ENCODE measurements at regions not wholly inside any gene's neighbourhood (a gene's known extent, or its start where the extent isn't known, plus 50 kb on each side); places are given as distances from the start of the nearest gene placed in this dataset.

DNA sequence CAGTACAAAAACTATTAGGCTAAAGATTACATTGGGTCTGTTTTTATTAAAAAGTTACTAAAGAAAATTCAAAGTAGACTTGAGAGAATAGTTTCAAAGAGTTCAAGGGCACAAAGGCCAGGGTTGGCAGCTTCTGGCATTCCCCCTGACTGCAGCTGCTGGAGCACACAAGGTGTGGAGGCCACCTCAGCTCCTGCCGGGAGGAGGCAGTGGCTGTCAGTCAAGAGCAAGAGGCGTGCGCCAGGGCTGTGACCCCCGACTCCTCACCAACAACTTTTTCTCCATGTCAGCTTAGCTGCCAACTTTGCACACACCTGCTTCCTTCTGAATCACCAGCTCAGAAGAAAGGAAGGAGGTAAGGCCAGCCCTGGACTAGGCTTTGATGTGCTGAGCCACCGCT is 144.6 kb upstream of the PLXNA4 start:
- Histone ChIP-seq H3K4me1 (ENCODE audit: control insufficient read depth in 1 of 2, insufficient read depth in 2 of 2, low read length in 2 of 2) (no peaks in the 10 kb centered on the region), H3K27ac (ENCODE audit: low read depth, low read length) (no peak overlapping the region), H3K36me3 (ENCODE audit: control insufficient read depth in 1 of 2, insufficient read depth in 2 of 2, low read length in 2 of 2) (no peaks in the 10 kb centered on the region), H3K79me2 (ENCODE audit: insufficient read depth, low read length) (no peaks in the 10 kb centered on the region), H3K9me3 (ENCODE audit: control insufficient read depth in 1 of 2, insufficient read depth in 1 of 2, low read depth in 1 of 2, low read length in 2 of 2) (no peaks in the 10 kb centered on the region), H3K9me2 (ENCODE audit: insufficient read depth) (no peaks in the 10 kb centered on the region), H3K9ac (ENCODE audit: low read length) (no peak overlapping the region), H3K4me3 (replicated peaks in 1 of 2; ENCODE audit: low read depth in 1 of 2, low read length in 2 of 2) (no peak overlapping the region), H3K27me3 (ENCODE audit: insufficient read depth, low read length) (0 out of 2 replicates have a peak, but pooled peaks cover 3% of the 10 kb centered on the region), H4K20me1 (ENCODE audit: insufficient read depth) (no peaks in the 10 kb centered on the region), H3K4me2 (ENCODE audit: low read length) (no peak overlapping the region), H2AFZ (ENCODE audit: low read depth, low read length, poor library complexity, severe bottlenecking) (no peak overlapping the region)
- intact Hi-C loops (cut with micrococcal nuclease) = no loop called here
- DNase-seq (ENCODE audit: low read depth, low spot score) = no peak
- ChIA-PET CTCF (no interaction called here), POLR2A (no interaction called here), RAD21 (ENCODE audit: low non-redundant PET in 1 of 2, low total read pairs in 2 of 2, uncharacterized antibody in 2 of 2, unreplicated experiment in 2 of 2) (no interaction called here)
- no peak for ATAC-seq
- TF ChIP-seq CEBPB (IDR thresholded peaks at IDR 0.05; ENCODE audit: low read depth) (no peak), SIN3A (IDR thresholded peaks at IDR 0.05; ENCODE audit: low read depth) (no peak), CTCF (IDR thresholded peaks at IDR 0.05 in 2 of 3, conservative IDR thresholded peaks at IDR 0.05 in 1 of 3; ENCODE audit: borderline replicate concordance in 1 of 3, insufficient read depth in 1 of 3, low read depth in 2 of 3, low read length in 2 of 3) (no peak), ZFX (IDR thresholded peaks at IDR 0.05) (no peak), ZBTB33 (IDR thresholded peaks at IDR 0.05; ENCODE audit: extremely low read depth, insufficient replicate concordance, low read length) (no peak), SRF (IDR thresholded peaks at IDR 0.05; ENCODE audit: low read depth) (no peak), YY1 (IDR thresholded peaks at IDR 0.05; ENCODE audit: extremely low read depth, insufficient replicate concordance, low read depth, low read length) (no peak), CBX3 (IDR thresholded peaks at IDR 0.05; ENCODE audit: low read depth) (no peak), EGR1 (IDR thresholded peaks at IDR 0.05; ENCODE audit: low read depth) (no peak), TCF7L2 (IDR thresholded peaks at IDR 0.05; ENCODE audit: borderline replicate concordance, extremely low read depth, insufficient read depth, insufficient read length) (no peak), EZH2phosphoT487 (IDR thresholded peaks at IDR 0.05; ENCODE audit: borderline replicate concordance) (no peak), POLR2A (IDR thresholded peaks at IDR 0.05; ENCODE audit: borderline replicate concordance, extremely low read depth, insufficient read depth, insufficient read length) (no peak), POLR2AphosphoS5 (IDR thresholded peaks at IDR 0.05; ENCODE audit: low read depth, low read length) (no peak), ELF1 (IDR thresholded peaks at IDR 0.05; ENCODE audit: borderline replicate concordance, low read depth) (no peak)
- TF ChIP-seq, protein P1, sequence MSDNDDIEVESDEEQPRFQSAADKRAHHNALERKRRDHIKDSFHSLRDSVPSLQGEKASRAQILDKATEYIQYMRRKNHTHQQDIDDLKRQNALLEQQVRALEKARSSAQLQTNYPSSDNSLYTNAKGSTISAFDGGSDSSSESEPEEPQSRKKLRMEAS (IDR thresholded peaks at IDR 0.05) = no peak
- TF ChIP-seq, protein P2, sequence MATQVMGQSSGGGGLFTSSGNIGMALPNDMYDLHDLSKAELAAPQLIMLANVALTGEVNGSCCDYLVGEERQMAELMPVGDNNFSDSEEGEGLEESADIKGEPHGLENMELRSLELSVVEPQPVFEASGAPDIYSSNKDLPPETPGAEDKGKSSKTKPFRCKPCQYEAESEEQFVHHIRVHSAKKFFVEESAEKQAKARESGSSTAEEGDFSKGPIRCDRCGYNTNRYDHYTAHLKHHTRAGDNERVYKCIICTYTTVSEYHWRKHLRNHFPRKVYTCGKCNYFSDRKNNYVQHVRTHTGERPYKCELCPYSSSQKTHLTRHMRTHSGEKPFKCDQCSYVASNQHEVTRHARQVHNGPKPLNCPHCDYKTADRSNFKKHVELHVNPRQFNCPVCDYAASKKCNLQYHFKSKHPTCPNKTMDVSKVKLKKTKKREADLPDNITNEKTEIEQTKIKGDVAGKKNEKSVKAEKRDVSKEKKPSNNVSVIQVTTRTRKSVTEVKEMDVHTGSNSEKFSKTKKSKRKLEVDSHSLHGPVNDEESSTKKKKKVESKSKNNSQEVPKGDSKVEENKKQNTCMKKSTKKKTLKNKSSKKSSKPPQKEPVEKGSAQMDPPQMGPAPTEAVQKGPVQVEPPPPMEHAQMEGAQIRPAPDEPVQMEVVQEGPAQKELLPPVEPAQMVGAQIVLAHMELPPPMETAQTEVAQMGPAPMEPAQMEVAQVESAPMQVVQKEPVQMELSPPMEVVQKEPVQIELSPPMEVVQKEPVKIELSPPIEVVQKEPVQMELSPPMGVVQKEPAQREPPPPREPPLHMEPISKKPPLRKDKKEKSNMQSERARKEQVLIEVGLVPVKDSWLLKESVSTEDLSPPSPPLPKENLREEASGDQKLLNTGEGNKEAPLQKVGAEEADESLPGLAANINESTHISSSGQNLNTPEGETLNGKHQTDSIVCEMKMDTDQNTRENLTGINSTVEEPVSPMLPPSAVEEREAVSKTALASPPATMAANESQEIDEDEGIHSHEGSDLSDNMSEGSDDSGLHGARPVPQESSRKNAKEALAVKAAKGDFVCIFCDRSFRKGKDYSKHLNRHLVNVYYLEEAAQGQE (IDR thresholded peaks at IDR 0.05; ENCODE audit: low read depth) = no peak
- TF ChIP-seq, protein P3, sequence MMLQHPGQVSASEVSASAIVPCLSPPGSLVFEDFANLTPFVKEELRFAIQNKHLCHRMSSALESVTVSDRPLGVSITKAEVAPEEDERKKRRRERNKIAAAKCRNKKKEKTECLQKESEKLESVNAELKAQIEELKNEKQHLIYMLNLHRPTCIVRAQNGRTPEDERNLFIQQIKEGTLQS (IDR thresholded peaks at IDR 0.05) = no peak
- BruUV-seq (replicated peaks) = no TSS peak
